H9 (cell line): ENCODE measurements at regions not wholly inside any gene's neighbourhood (a gene's known extent, or its start where the extent isn't known, plus 50 kb on each side); places are given as distances from the start of the nearest gene placed in this dataset.

ENCODE experiments used
- DNase-seq: peaks from one replicate; pipeline ENCODE4 v3.0.0-alpha.2; 2017
- H2AFZ ChIP-seq: one replicate; pipeline ENCODE4 v1.6.1; 2013; ENCODE audit warnings: mild to moderate bottlenecking, low read length, control low read depth, moderate library complexity
- H2AK5ac ChIP-seq: 2 replicates; pipeline ENCODE4 v1.6.1; 2013; ENCODE audit warnings: low read length, control low read depth, mixed read lengths; ENCODE audit not compliant: insufficient read length
- H2BK120ac ChIP-seq: one replicate; pipeline ENCODE4 v1.6.1; 2013; ENCODE audit warnings: low read depth, mild to moderate bottlenecking, low read length, control low read depth, inconsistent platforms; ENCODE audit not compliant: poor library complexity, severe bottlenecking
- H2BK12ac ChIP-seq: 2 replicates; pipeline ENCODE4 v1.6.1; 2013; ENCODE audit warnings: low read length, control low read depth, mixed read lengths, low read depth; ENCODE audit not compliant: insufficient read length
- H2BK15ac ChIP-seq: 2 replicates; pipeline ENCODE4 v1.6.1; 2013; ENCODE audit warnings: low read depth, low read length, control low read depth
- H2BK20ac ChIP-seq: one replicate; pipeline ENCODE4 v1.6.1; 2013; ENCODE audit warnings: low read depth, mild to moderate bottlenecking, low read length, control low read depth, inconsistent platforms; ENCODE audit not compliant: poor library complexity, severe bottlenecking
- H2BK5ac ChIP-seq: 2 replicates; pipeline ENCODE4 v1.6.1; 2013; ENCODE audit warnings: low read length, control low read depth, mixed read lengths; ENCODE audit not compliant: insufficient read length
- H3K14ac ChIP-seq: 2 replicates; pipeline ENCODE4 v1.6.1; 2013; ENCODE audit warnings: low read length, control low read depth; ENCODE audit not compliant: insufficient read depth
- H3K18ac ChIP-seq: 2 replicates; pipeline ENCODE4 v1.6.1; 2013; ENCODE audit warnings: low read depth, mild to moderate bottlenecking, mixed read lengths, low read length, control low read depth; ENCODE audit not compliant: insufficient read length
- H3K23ac ChIP-seq: 2 replicates; pipeline ENCODE4 v1.6.1; 2013; ENCODE audit warnings: low read length, control low read depth, mixed read lengths, low read depth; ENCODE audit not compliant: insufficient read length
- H3K23me2 ChIP-seq: 2 replicates; pipeline ENCODE4 v1.6.1; 2013; ENCODE audit warnings: low read depth, mild to moderate bottlenecking, mixed read lengths, low read length, control low read depth; ENCODE audit not compliant: insufficient read length, poor library complexity, severe bottlenecking
- H3K27ac ChIP-seq: 2 replicates; pipeline ENCODE4 v1.5.1; 2013; ENCODE audit warnings: low read length, control low read depth, mixed read lengths, low read depth; ENCODE audit not compliant: insufficient read length
- H3K27me3 ChIP-seq: 2 replicates; pipeline ENCODE4 v1.6.1; 2013; ENCODE audit warnings: low read length, control low read depth, inconsistent platforms; ENCODE audit not compliant: insufficient read depth
- H3K4ac ChIP-seq: 2 replicates; pipeline ENCODE4 v1.6.1; 2013; ENCODE audit warnings: low read depth, mild to moderate bottlenecking, control low read depth, inconsistent platforms, low read length, moderate library complexity
- H3K4me1 ChIP-seq: 2 replicates; pipeline ENCODE4 v1.6.1; 2013; ENCODE audit warnings: low read length, control low read depth, inconsistent platforms; ENCODE audit not compliant: insufficient read depth
- H3K4me2 ChIP-seq: 2 replicates; pipeline ENCODE4 v1.6.1; 2013; ENCODE audit warnings: low read length, control low read depth, mixed read lengths; ENCODE audit not compliant: insufficient read length, insufficient read depth
- H3K56ac ChIP-seq: 2 replicates; pipeline ENCODE4 v1.6.1; 2013; ENCODE audit warnings: low read depth, mild to moderate bottlenecking, mixed read lengths, low read length, control low read depth; ENCODE audit not compliant: insufficient read length
- H3K79me1 ChIP-seq: 2 replicates; pipeline ENCODE4 v1.6.1; 2013; ENCODE audit warnings: low read depth, mild to moderate bottlenecking, moderate library complexity, low read length, control low read depth, inconsistent platforms; ENCODE audit not compliant: insufficient read depth, poor library complexity, severe bottlenecking
- H3K79me2 ChIP-seq: 2 replicates; pipeline ENCODE4 v1.6.1; 2013; ENCODE audit warnings: low read length, control low read depth, inconsistent platforms; ENCODE audit not compliant: insufficient read depth
- H3K9ac ChIP-seq: 2 replicates; pipeline ENCODE4 v1.6.1; 2013; ENCODE audit warnings: low read length, control low read depth, mixed read lengths; ENCODE audit not compliant: insufficient read length; ENCODE audit errors: extremely low read depth
- H3K9me3 ChIP-seq: one replicate; pipeline ENCODE4 v1.6.1; 2013; ENCODE audit warnings: low read depth, low read length, inconsistent platforms; ENCODE audit not compliant: control insufficient read depth
- H3T11ph ChIP-seq: one replicate; pipeline ENCODE4 v1.6.1; 2013; ENCODE audit warnings: mild to moderate bottlenecking, low read length, control low read depth, inconsistent platforms
- H4K20me1 ChIP-seq: one replicate; pipeline ENCODE4 v1.6.1; 2013; ENCODE audit not compliant: control insufficient read depth, insufficient read length, insufficient read depth
- H4K5ac ChIP-seq: 2 replicates; pipeline ENCODE4 v1.6.1; 2013; ENCODE audit warnings: low read depth, mild to moderate bottlenecking, mixed read lengths, low read length, control low read depth; ENCODE audit not compliant: insufficient read length
- H4K8ac ChIP-seq: replicated peaks from 2 replicates; pipeline ENCODE4 v1.6.1; 2013; ENCODE audit warnings: low read length, control low read depth, mixed read lengths, low read depth; ENCODE audit not compliant: insufficient read length
- H4K91ac ChIP-seq: 2 replicates; pipeline ENCODE4 v1.6.1; 2013; ENCODE audit warnings: low read depth, mild to moderate bottlenecking, moderate library complexity, mixed read lengths, low read length, control low read depth; ENCODE audit not compliant: insufficient read length
- H3K27ac Mint-ChIP-seq, 3 experiments: 2 replicates in 2 of 3; 3 replicates in 1 of 3; pipeline ENCODE4 v1.8.0; 2020 to 2021; ENCODE audit warnings: mixed read lengths in 3 of 3, mild to moderate bottlenecking in 1 of 3, moderate library complexity in 1 of 3
- H3K27me3 Mint-ChIP-seq: 2 replicates; pipeline ENCODE4 v1.8.0; 2021; ENCODE audit warnings: low read depth, mild to moderate bottlenecking, moderate library complexity, mixed read lengths
- H3K36me3 Mint-ChIP-seq, 3 experiments: 2 replicates in 2 of 3; 3 replicates in 1 of 3; pipeline ENCODE4 v1.8.0; 2020 to 2021; ENCODE audit warnings: low read depth in 3 of 3, mixed read lengths in 3 of 3; ENCODE audit not compliant: insufficient read depth in 1 of 3
- H3K4me1 Mint-ChIP-seq, 2 experiments: 2 replicates each; pipeline ENCODE4 v1.8.0; 2020; ENCODE audit warnings: mixed read lengths in 2 of 2
- H3K4me3 Mint-ChIP-seq, 2 experiments: 2 replicates in 1 of 2; 3 replicates in 1 of 2; pipeline ENCODE4 v1.8.0; 2020 to 2021; ENCODE audit warnings: mild to moderate bottlenecking in 2 of 2, mixed read lengths in 2 of 2, moderate library complexity in 1 of 2
- H3K9me3 Mint-ChIP-seq, 2 experiments: 2 replicates in 1 of 2; 3 replicates in 1 of 2; pipeline ENCODE4 v1.8.0; 2020; ENCODE audit warnings: mild to moderate bottlenecking in 2 of 2, mixed read lengths in 2 of 2, moderate library complexity in 1 of 2
- CTCF ChIP-seq: fragments of 200-600 bp; sonication (generic); conservative IDR thresholded peaks from 3 replicates; pipeline ENCODE4 v1.8.0; 2021; ENCODE audit warnings: antibody characterized with exemption, mild to moderate bottlenecking
- WGBS: extraction: QIAGEN DNeasy Blood & Tissue Kit; methylation state at CpG from one replicate; pipeline ENCODE4 v1.1.7; 2013; ENCODE audit warnings: missing lambda C conversion rate, low lambda C conversion rate, mixed read lengths; ENCODE audit not compliant: insufficient read length; ENCODE audit errors: extremely low coverage; 5-methylcytosine and 5-hydroxymethylcytosine counted together

GRCh38 chr7:26584326-26584725 lies 280.1 kb downstream of the SKAP2 start:
- Histone ChIP-seq H3K56ac (no peak overlapping the region), H3K18ac (no peak overlapping the region), H2AK5ac (no peak overlapping the region), H4K91ac (no peak overlapping the region), H3K23ac (no peak overlapping the region), H3K9ac (no peak overlapping the region), H3K4me2 (no peak overlapping the region), H3K27ac (no peak overlapping the region), H2BK20ac (no peak overlapping the region), H2BK5ac (no peak overlapping the region), H2BK12ac (no peak overlapping the region), H3K4ac (no peak overlapping the region), H4K8ac (no peak overlapping the region), H2BK120ac (no peak overlapping the region), H3K79me2 (no peaks in the 10 kb centered on the region), H3K79me1 (no peaks in the 10 kb centered on the region), H3K23me2 (no peaks in the 10 kb centered on the region), H3K9me3 (no peaks in the 10 kb centered on the region), H3T11ph (no peak overlapping the region), H4K5ac (no peak overlapping the region), H3K4me1 (no peaks in the 10 kb centered on the region; the same call in 1 of the 2 replicates), H4K20me1 (no peaks in the 10 kb centered on the region), H3K14ac (no peak overlapping the region), H2AFZ (no peak overlapping the region), H3K27me3 (no peaks in the 10 kb centered on the region), H2BK15ac (no peak overlapping the region)
- DNase-seq: no peak
- Mint-ChIP-seq H3K27ac (no peak overlapping the region), H3K4me1 (peaks cover 14% of the 10 kb centered on the region in 2 experiments), H3K27me3 (peaks cover 13% of the 10 kb centered on the region), H3K9me3 (no peaks in the 10 kb centered on the region; a peak in 1 of 5 replicates), H3K4me3 (no peak overlapping the region), H3K36me3 (no peaks in the 10 kb centered on the region)
- WGBS: no CpG with 5 or more reads among the region's 2 CpGs
- no peak for TF ChIP-seq CTCF
